PC-9 (cell line): ENCODE measurements at regions not wholly inside any gene's neighbourhood (a gene's known extent, or its start where the extent isn't known, plus 50 kb on each side); places are given as distances from the start of the nearest gene placed in this dataset.

Experiments used
- CTCF ChIP-seq: fragments of 200-600 bp; sonication (generic); conservative IDR thresholded peaks from 2 replicates; pipeline ENCODE4 v1.6.1; 2017; ENCODE audit warnings: mixed run types, antibody characterized with exemption, mild to moderate bottlenecking, moderate library complexity
- EZH2 ChIP-seq: fragments of 200-600 bp; sonication (generic); IDR thresholded peaks from 2 replicates; pipeline ENCODE4 v1.8.0; 2017; ENCODE audit warnings: antibody characterized with exemption, low read depth

- TF ChIP-seq CTCF (no peak), EZH2 (no peak)
Observed at GRCh38 chr5:52300703-52301372, 486.9 kb upstream of the ITGA1 start.
